GM23248 (cell line): ENCODE measurements at regions not wholly inside any gene's neighbourhood (a gene's known extent, or its start where the extent isn't known, plus 50 kb on each side); places are given as distances from the start of the nearest gene placed in this dataset.

Experiments used
- DNase-seq: peaks from one replicate; pipeline ENCODE4 v3.0.0-alpha.2; 2015
- H2AFZ ChIP-seq: fragments of 200-600 bp; sonication (generic); 2 replicates; pipeline ENCODE4 v1.6.1; 2016; ENCODE audit warnings: antibody characterized with exemption
- H3F3A ChIP-seq: fragments of 200-600 bp; sonication (generic); 2 replicates; pipeline ENCODE4 v1.6.1; 2016; ENCODE audit warnings: mild to moderate bottlenecking, antibody characterized with exemption, mixed run types; ENCODE audit not compliant: insufficient read depth
- H3K27ac ChIP-seq: fragments of 200-600 bp; sonication (generic); 2 replicates; pipeline ENCODE4 v1.5.1; 2016; ENCODE audit warnings: mild to moderate bottlenecking
- H3K27me3 ChIP-seq: fragments of 200-600 bp; sonication (generic); replicated peaks from 2 replicates; pipeline ENCODE4 v1.6.1; 2016; ENCODE audit warnings: mild to moderate bottlenecking; ENCODE audit not compliant: insufficient read depth
- H3K36me3 ChIP-seq: fragments of 200-600 bp; sonication (generic); 2 replicates; pipeline ENCODE4 v1.6.1; 2016; ENCODE audit warnings: low read depth, mild to moderate bottlenecking
- H3K4me1 ChIP-seq: fragments of 200-600 bp; sonication (generic); 2 replicates; pipeline ENCODE4 v1.6.1; 2016; ENCODE audit warnings: mild to moderate bottlenecking; ENCODE audit not compliant: insufficient read depth
- H3K4me2 ChIP-seq: fragments of 200-600 bp; sonication (generic); one replicate; pipeline ENCODE4 v1.6.1; 2016; ENCODE audit warnings: mild to moderate bottlenecking; ENCODE audit not compliant: unreplicated experiment
- H3K4me3 ChIP-seq: fragments of 200-600 bp; sonication (generic); 2 replicates; pipeline ENCODE4 v1.5.1; 2016; ENCODE audit warnings: mild to moderate bottlenecking
- H3K79me2 ChIP-seq: fragments of 200-600 bp; sonication (generic); 2 replicates; pipeline ENCODE4 v1.6.1; 2016; ENCODE audit warnings: mild to moderate bottlenecking; ENCODE audit not compliant: insufficient read depth
- H3K9ac ChIP-seq: fragments of 200-600 bp; sonication (generic); 2 replicates; pipeline ENCODE4 v1.6.1; 2016; ENCODE audit warnings: mild to moderate bottlenecking
- H3K9me2 ChIP-seq: fragments of 200-600 bp; sonication (generic); 2 replicates; pipeline ENCODE4 v1.6.1; 2016; ENCODE audit warnings: mixed run types, mild to moderate bottlenecking, moderate library complexity; ENCODE audit not compliant: insufficient read depth
- H3K9me3 ChIP-seq: fragments of 200-600 bp; sonication (generic); one replicate; pipeline ENCODE4 v1.6.1; 2017; ENCODE audit warnings: low read depth
- H4K20me1 ChIP-seq: fragments of 200-600 bp; sonication (generic); 2 replicates; pipeline ENCODE4 v1.6.0; 2016; ENCODE audit not compliant: insufficient read depth
- EZH2 ChIP-seq: fragments of 200-600 bp; sonication (generic); IDR thresholded peaks from 2 replicates; pipeline ENCODE4 v1.6.1; 2018; ENCODE audit warnings: antibody characterized with exemption, mild to moderate bottlenecking; ENCODE audit not compliant: insufficient read depth, poor library complexity, severe bottlenecking
- EZH2phosphoT487 ChIP-seq: fragments of 200-600 bp; sonication (generic); IDR thresholded peaks from 2 replicates; pipeline ENCODE4 v1.6.1; 2018; ENCODE audit warnings: antibody characterized with exemption, moderate library complexity, mild to moderate bottlenecking, low read depth; ENCODE audit not compliant: insufficient read depth
- WGBS, 2 experiments: methylation state at CpG; one replicate each; pipeline ENCODE4 v1.1.6; 2015 to 2017; ENCODE audit warnings: low lambda C conversion rate in 2 of 2, low coverage in 1 of 2; ENCODE audit errors: missing lambda C conversion rate in 2 of 2; 5-methylcytosine and 5-hydroxymethylcytosine counted together
- in situ Hi-C: fragments of 300-500 bp; cut with MboI; formaldehyde crosslinking; loops from 2 replicates; pipeline ENCODE4 v1.15.0; 2020

DNA sequence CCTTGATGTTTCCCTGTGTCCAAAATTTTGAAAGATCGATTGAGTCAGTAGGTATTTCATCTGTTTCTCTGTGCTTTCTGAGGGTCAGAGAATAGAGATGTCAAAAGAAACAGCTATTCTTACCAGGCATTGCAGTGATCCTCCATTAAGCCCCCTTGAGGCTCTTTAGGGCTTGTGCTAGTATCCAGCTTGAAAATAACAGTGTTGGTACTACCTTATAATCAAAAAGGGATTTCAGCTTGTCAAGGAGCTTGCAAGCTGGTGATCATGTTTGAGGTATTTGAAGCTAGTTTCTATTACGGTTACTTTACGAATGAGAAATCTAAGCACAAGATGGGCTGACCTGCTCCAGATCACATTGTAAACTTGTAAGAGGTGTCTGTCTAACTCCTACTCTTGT is 103.4 kb downstream of the EDEM1 start:
- no peak overlapping the region for H3K4me2 ChIP-seq
- H2AFZ ChIP-seq = no peak overlapping the region
- no peak for TF ChIP-seq EZH2
- TF ChIP-seq EZH2phosphoT487 = no peak
- no peaks in the 10 kb centered on the region for H3K27me3 ChIP-seq
- no peak overlapping the region for H3K27ac ChIP-seq
- H3K79me2 ChIP-seq = no peaks in the 10 kb centered on the region
- in situ Hi-C loops = no loop called here
- peaks cover 27% of the 10 kb centered on the region for H3K4me1 ChIP-seq
- WGBS, 2 experiments = 57 to 59% methylated on average over 3 of the region's 3 CpGs
- no peaks in the 10 kb centered on the region for H3K9me2 ChIP-seq
- H3K36me3 ChIP-seq = no peaks in the 10 kb centered on the region
- peaks cover 23% of the 10 kb centered on the region for H3F3A ChIP-seq
- no peak overlapping the region for H3K4me3 ChIP-seq
- no peaks in the 10 kb centered on the region for H4K20me1 ChIP-seq
- H3K9me3 ChIP-seq = no peaks in the 10 kb centered on the region
- no peak for DNase-seq
- no peak overlapping the region for H3K9ac ChIP-seq

DNA sequence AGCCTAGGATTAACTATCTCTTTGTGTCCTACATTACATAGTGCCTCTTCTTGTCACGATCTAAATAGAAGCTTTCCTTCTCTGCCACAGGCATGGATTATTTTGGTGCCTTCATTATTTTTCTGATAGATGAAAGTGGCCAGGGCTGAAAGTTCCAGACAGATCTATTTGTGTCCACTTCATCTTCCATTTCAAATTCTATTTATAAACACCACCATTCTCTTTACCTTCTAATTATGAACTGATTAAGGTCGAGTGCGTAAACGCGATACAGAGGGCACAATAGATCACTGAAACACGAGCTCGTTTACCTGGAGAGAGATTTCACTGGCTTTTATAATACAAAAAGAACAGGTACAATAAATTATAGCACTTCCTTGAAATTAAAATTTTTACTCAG is 105.0 kb downstream of the EDEM1 start:
- WGBS, 2 experiments = 64 to 65% methylated on average over 7 of the region's 7 CpGs
- Histone ChIP-seq H3K9me3 (no peaks in the 10 kb centered on the region), H3K4me1 (peaks cover 27% of the 10 kb centered on the region), H3K27ac (no peak overlapping the region), H3K4me3 (no peak overlapping the region), H3K9me2 (no peaks in the 10 kb centered on the region), H3F3A (peaks cover 23% of the 10 kb centered on the region), H4K20me1 (no peaks in the 10 kb centered on the region), H3K9ac (no peak overlapping the region), H3K4me2 (no peak overlapping the region), H3K36me3 (no peaks in the 10 kb centered on the region), H3K79me2 (no peaks in the 10 kb centered on the region), H3K27me3 (no peaks in the 10 kb centered on the region), H2AFZ (no peak overlapping the region)
- TF ChIP-seq EZH2phosphoT487 = no peak
- no peak for TF ChIP-seq EZH2
- DNase-seq = no peak
- in situ Hi-C loops = no loop called here

DNA sequence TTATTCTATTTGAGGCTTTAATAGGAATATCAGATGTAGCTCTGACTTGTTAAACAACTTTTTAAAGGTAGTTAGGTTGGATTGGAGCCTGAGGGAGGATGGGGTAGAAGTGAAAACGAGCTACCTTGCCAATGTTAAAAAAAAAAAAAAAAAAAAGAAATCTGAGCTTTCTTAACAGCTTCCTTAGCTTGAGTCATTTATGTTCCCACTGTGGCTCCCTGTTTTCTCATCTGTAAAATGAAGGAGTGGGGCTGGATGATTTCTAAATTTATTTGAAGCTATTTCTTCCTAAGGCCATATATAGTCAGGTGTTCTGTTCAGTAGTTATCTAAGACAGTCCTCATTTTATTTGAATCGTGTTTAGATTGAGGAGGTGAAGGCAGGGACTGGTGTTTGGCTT is 105.7 kb downstream of the EDEM1 start:
- Histone ChIP-seq H3K4me3 (no peak overlapping the region), H3K4me1 (peaks cover 27% of the 10 kb centered on the region), H4K20me1 (no peaks in the 10 kb centered on the region), H3K79me2 (no peaks in the 10 kb centered on the region), H3K27ac (no peak overlapping the region), H3K4me2 (no peak overlapping the region), H3F3A (peaks cover 23% of the 10 kb centered on the region), H3K9me3 (no peaks in the 10 kb centered on the region), H3K36me3 (no peaks in the 10 kb centered on the region), H3K9ac (no peak overlapping the region), H2AFZ (no peak overlapping the region), H3K27me3 (no peaks in the 10 kb centered on the region), H3K9me2 (no peaks in the 10 kb centered on the region)
- TF ChIP-seq EZH2phosphoT487 = no peak
- TF ChIP-seq EZH2 = no peak
- in situ Hi-C loops = no loop called here
- DNase-seq = no peak
- 35 to 49% methylated on average over 2 of the region's 2 CpGs for WGBS, 2 experiments

DNA sequence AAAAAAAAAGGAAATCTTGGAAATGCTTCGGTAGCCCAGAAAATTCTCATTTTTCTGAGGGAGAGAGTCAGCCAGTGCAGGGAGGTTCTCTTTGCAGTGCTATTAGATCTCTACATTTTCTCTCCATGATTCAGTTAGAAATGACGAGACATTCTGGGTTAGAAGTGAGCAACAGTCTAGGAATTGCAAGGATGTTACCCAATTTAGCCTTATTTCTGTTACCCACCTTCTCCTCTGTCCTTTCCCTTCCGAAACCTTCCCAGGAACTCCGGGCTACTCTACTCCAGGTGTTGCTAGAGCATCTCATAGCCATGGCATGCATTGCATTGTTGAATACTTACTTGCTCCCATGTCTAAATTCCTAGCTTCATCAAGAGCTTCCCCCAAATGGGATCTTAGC is 106.8 kb downstream of the EDEM1 start:
- no peaks in the 10 kb centered on the region for H3K79me2 ChIP-seq
- H3K36me3 ChIP-seq = no peaks in the 10 kb centered on the region
- 12 to 13% methylated on average over 4 of the region's 4 CpGs for WGBS, 2 experiments
- TF ChIP-seq EZH2phosphoT487 (no peak), EZH2 (no peak)
- DNase-seq = peak; percentile 81
- 0 out of 2 replicates have a peak overlapping the region, but pooled peaks have one; percentile 42 for H3K4me3 ChIP-seq
- H4K20me1 ChIP-seq = no peaks in the 10 kb centered on the region
- no peaks in the 10 kb centered on the region for H3K9me2 ChIP-seq
- in situ Hi-C loops = no loop called here
- H3K9ac ChIP-seq = no peak overlapping the region
- peak overlapping the region; percentile 40 for H3K4me2 ChIP-seq
- H3F3A ChIP-seq = peaks cover 22% of the 10 kb centered on the region
- H3K27me3 ChIP-seq = no peaks in the 10 kb centered on the region
- peak overlapping the region; percentile 7; the same call in 1 of the 2 replicates for H2AFZ ChIP-seq
- H3K27ac ChIP-seq = peak overlapping the region; percentile 53
- H3K4me1 ChIP-seq = peaks cover 27% of the 10 kb centered on the region
- no peaks in the 10 kb centered on the region for H3K9me3 ChIP-seq

DNA sequence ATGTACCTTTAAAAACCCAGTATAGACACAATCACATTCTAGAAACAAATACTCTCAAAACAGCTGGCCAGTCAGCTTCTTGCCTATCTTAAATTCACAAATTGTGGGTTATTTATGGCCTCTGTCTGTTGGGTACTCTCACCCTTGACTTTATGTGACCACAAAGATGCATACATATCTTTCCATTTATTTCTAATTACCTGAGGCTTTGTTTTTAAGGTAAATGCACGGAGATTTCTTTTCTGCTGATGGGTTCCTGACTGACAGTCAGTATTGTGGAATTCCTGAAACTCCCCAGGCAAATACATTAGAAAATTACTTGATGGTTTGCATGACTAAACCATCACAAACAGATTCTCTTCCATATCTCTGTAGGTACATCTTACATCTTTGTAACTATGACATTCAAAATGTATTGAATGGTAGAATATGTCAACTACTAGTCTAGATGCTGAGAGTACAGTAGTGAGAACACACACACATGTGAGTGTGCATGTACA is 107.7 kb downstream of the EDEM1 start:
- H3K36me3 ChIP-seq = no peaks in the 10 kb centered on the region
- peaks cover 13% of the 10 kb centered on the region for H3F3A ChIP-seq
- H3K9me2 ChIP-seq = no peaks in the 10 kb centered on the region
- WGBS, 2 experiments = 46 to 48% methylated on average over 1 of the region's 1 CpG
- H3K9ac ChIP-seq = no peak overlapping the region
- no peaks in the 10 kb centered on the region for H4K20me1 ChIP-seq
- no peak for DNase-seq
- TF ChIP-seq EZH2 (no peak), EZH2phosphoT487 (no peak)
- H3K4me1 ChIP-seq = peaks cover 21% of the 10 kb centered on the region
- no peak overlapping the region for H3K4me3 ChIP-seq
- H3K79me2 ChIP-seq = no peaks in the 10 kb centered on the region
- in situ Hi-C loops = no loop called here
- 0 out of 2 replicates have a peak overlapping the region, but pooled peaks have one; percentile 7 for H2AFZ ChIP-seq
- no peak overlapping the region for H3K4me2 ChIP-seq
- H3K9me3 ChIP-seq = no peaks in the 10 kb centered on the region
- no peaks in the 10 kb centered on the region for H3K27me3 ChIP-seq
- peak overlapping the region; percentile 53; the same call in 1 of the 2 replicates for H3K27ac ChIP-seq
